GM23248 (cell line): ENCODE measurements at regions not wholly inside any gene's neighbourhood (a gene's known extent, or its start where the extent isn't known, plus 50 kb on each side); places are given as distances from the start of the nearest gene placed in this dataset.

ENCODE experiments used
- DNase-seq: peaks from one replicate; pipeline ENCODE4 v3.0.0-alpha.2; 2015
- H2AFZ ChIP-seq: fragments of 200-600 bp; sonication (generic); 2 replicates; pipeline ENCODE4 v1.6.1; 2016; ENCODE audit warnings: antibody characterized with exemption
- H3F3A ChIP-seq: fragments of 200-600 bp; sonication (generic); 2 replicates; pipeline ENCODE4 v1.6.1; 2016; ENCODE audit warnings: mild to moderate bottlenecking, antibody characterized with exemption, mixed run types; ENCODE audit not compliant: insufficient read depth
- H3K27ac ChIP-seq: fragments of 200-600 bp; sonication (generic); 2 replicates; pipeline ENCODE4 v1.5.1; 2016; ENCODE audit warnings: mild to moderate bottlenecking
- H3K27me3 ChIP-seq: fragments of 200-600 bp; sonication (generic); replicated peaks from 2 replicates; pipeline ENCODE4 v1.6.1; 2016; ENCODE audit warnings: mild to moderate bottlenecking; ENCODE audit not compliant: insufficient read depth
- H3K36me3 ChIP-seq: fragments of 200-600 bp; sonication (generic); 2 replicates; pipeline ENCODE4 v1.6.1; 2016; ENCODE audit warnings: low read depth, mild to moderate bottlenecking
- H3K4me1 ChIP-seq: fragments of 200-600 bp; sonication (generic); 2 replicates; pipeline ENCODE4 v1.6.1; 2016; ENCODE audit warnings: mild to moderate bottlenecking; ENCODE audit not compliant: insufficient read depth
- H3K4me2 ChIP-seq: fragments of 200-600 bp; sonication (generic); one replicate; pipeline ENCODE4 v1.6.1; 2016; ENCODE audit warnings: mild to moderate bottlenecking; ENCODE audit not compliant: unreplicated experiment
- H3K4me3 ChIP-seq: fragments of 200-600 bp; sonication (generic); 2 replicates; pipeline ENCODE4 v1.5.1; 2016; ENCODE audit warnings: mild to moderate bottlenecking
- H3K79me2 ChIP-seq: fragments of 200-600 bp; sonication (generic); 2 replicates; pipeline ENCODE4 v1.6.1; 2016; ENCODE audit warnings: mild to moderate bottlenecking; ENCODE audit not compliant: insufficient read depth
- H3K9ac ChIP-seq: fragments of 200-600 bp; sonication (generic); 2 replicates; pipeline ENCODE4 v1.6.1; 2016; ENCODE audit warnings: mild to moderate bottlenecking
- H3K9me2 ChIP-seq: fragments of 200-600 bp; sonication (generic); 2 replicates; pipeline ENCODE4 v1.6.1; 2016; ENCODE audit warnings: mixed run types, mild to moderate bottlenecking, moderate library complexity; ENCODE audit not compliant: insufficient read depth
- H3K9me3 ChIP-seq: fragments of 200-600 bp; sonication (generic); one replicate; pipeline ENCODE4 v1.6.1; 2017; ENCODE audit warnings: low read depth
- H4K20me1 ChIP-seq: fragments of 200-600 bp; sonication (generic); 2 replicates; pipeline ENCODE4 v1.6.0; 2016; ENCODE audit not compliant: insufficient read depth
- EZH2 ChIP-seq: fragments of 200-600 bp; sonication (generic); IDR thresholded peaks from 2 replicates; pipeline ENCODE4 v1.6.1; 2018; ENCODE audit warnings: antibody characterized with exemption, mild to moderate bottlenecking; ENCODE audit not compliant: insufficient read depth, poor library complexity, severe bottlenecking
- EZH2phosphoT487 ChIP-seq: fragments of 200-600 bp; sonication (generic); IDR thresholded peaks from 2 replicates; pipeline ENCODE4 v1.6.1; 2018; ENCODE audit warnings: antibody characterized with exemption, moderate library complexity, mild to moderate bottlenecking, low read depth; ENCODE audit not compliant: insufficient read depth
- WGBS, 2 experiments: methylation state at CpG; one replicate each; pipeline ENCODE4 v1.1.6; 2015 to 2017; ENCODE audit warnings: low lambda C conversion rate in 2 of 2, low coverage in 1 of 2; ENCODE audit errors: missing lambda C conversion rate in 2 of 2; 5-methylcytosine and 5-hydroxymethylcytosine counted together
- in situ Hi-C: fragments of 300-500 bp; cut with MboI; formaldehyde crosslinking; loops from 2 replicates; pipeline ENCODE4 v1.15.0; 2020

- no peak overlapping the region for H2AFZ ChIP-seq
- no peaks in the 10 kb centered on the region for H4K20me1 ChIP-seq
- H3K36me3 ChIP-seq = no peaks in the 10 kb centered on the region
- no peaks in the 10 kb centered on the region for H3K9me3 ChIP-seq
- no peak for DNase-seq
- 13 to 16% methylated on average over 4 of the region's 4 CpGs for WGBS, 2 experiments
- no peak overlapping the region for H3K4me2 ChIP-seq
- H3K79me2 ChIP-seq = no peaks in the 10 kb centered on the region
- H3K9ac ChIP-seq = no peak overlapping the region
- in situ Hi-C loops = no loop called here
- no peaks in the 10 kb centered on the region for H3K27me3 ChIP-seq
- H3K4me1 ChIP-seq = no peaks in the 10 kb centered on the region
- no peak overlapping the region for H3K27ac ChIP-seq
- TF ChIP-seq EZH2 = no peak
- no peak for TF ChIP-seq EZH2phosphoT487
- no peak overlapping the region for H3K4me3 ChIP-seq
- H3F3A ChIP-seq = no peaks in the 10 kb centered on the region
- peaks cover 3% of the 10 kb centered on the region; the same call in 1 of the 2 replicates for H3K9me2 ChIP-seq
These were observed 755.0 kb downstream of the DNAH5 start for GRCh38 chr5:13189532-13189931.

- no peaks in the 10 kb centered on the region for H3K27me3 ChIP-seq
- H3K4me2 ChIP-seq = no peak overlapping the region
- no peak for TF ChIP-seq EZH2phosphoT487
- TF ChIP-seq EZH2 = no peak
- no peaks in the 10 kb centered on the region for H4K20me1 ChIP-seq
- no peaks in the 10 kb centered on the region for H3F3A ChIP-seq
- in situ Hi-C loops = no loop called here
- peak; percentile 4 for DNase-seq
- no peaks in the 10 kb centered on the region for H3K79me2 ChIP-seq
- H2AFZ ChIP-seq = no peak overlapping the region
- H3K27ac ChIP-seq = no peak overlapping the region
- no peaks in the 10 kb centered on the region for H3K9me3 ChIP-seq
- peaks cover 3% of the 10 kb centered on the region; the same call in 1 of the 2 replicates for H3K9me2 ChIP-seq
- no peaks in the 10 kb centered on the region for H3K36me3 ChIP-seq
- no peaks in the 10 kb centered on the region for H3K4me1 ChIP-seq
- H3K4me3 ChIP-seq = no peak overlapping the region
- no peak overlapping the region for H3K9ac ChIP-seq
These were observed 756.1 kb downstream of the DNAH5 start for GRCh38 chr5:13188371-13188770.

- WGBS, 2 experiments = 14 to 15% methylated on average over 5 of the region's 5 CpGs
These were observed 757.3 kb downstream of the DNAH5 start for GRCh38 chr5:13187186-13187585.

GRCh38 chr5:13186177-13186576 is 758.3 kb downstream of the DNAH5 start:
- WGBS, 2 experiments = 5 to 10% methylated on average over 1 of the region's 1 CpG
- DNase-seq = no peak
- no peak overlapping the region for H3K27ac ChIP-seq
- H3K4me2 ChIP-seq = no peak overlapping the region
- H2AFZ ChIP-seq = no peak overlapping the region
- H3K4me3 ChIP-seq = no peak overlapping the region
- no peaks in the 10 kb centered on the region for H3K9me3 ChIP-seq
- in situ Hi-C loops = no loop called here
- no peaks in the 10 kb centered on the region for H3K4me1 ChIP-seq
- H3K36me3 ChIP-seq = no peaks in the 10 kb centered on the region
- H3K27me3 ChIP-seq = no peaks in the 10 kb centered on the region
- TF ChIP-seq EZH2phosphoT487 (no peak), EZH2 (no peak)
- H3K9ac ChIP-seq = no peak overlapping the region
- no peaks in the 10 kb centered on the region for H3F3A ChIP-seq
- peaks cover 3% of the 10 kb centered on the region; the same call in 1 of the 2 replicates for H3K9me2 ChIP-seq
- H4K20me1 ChIP-seq = no peaks in the 10 kb centered on the region
- H3K79me2 ChIP-seq = no peaks in the 10 kb centered on the region

More at GRCh38 chr5:13187186-13187585, 757.3 kb downstream of the DNAH5 start:
- no peaks in the 10 kb centered on the region for H3K27me3 ChIP-seq
- DNase-seq = no peak
- no peak overlapping the region for H3K4me3 ChIP-seq
- H3K9me3 ChIP-seq = no peaks in the 10 kb centered on the region
- H3K4me2 ChIP-seq = no peak overlapping the region
- H3K27ac ChIP-seq = no peak overlapping the region
- H3K9ac ChIP-seq = no peak overlapping the region
- no peaks in the 10 kb centered on the region for H3K4me1 ChIP-seq
- no peaks in the 10 kb centered on the region for H4K20me1 ChIP-seq
- TF ChIP-seq EZH2 (no peak), EZH2phosphoT487 (no peak)
- no peak overlapping the region for H2AFZ ChIP-seq
- no peaks in the 10 kb centered on the region for H3K79me2 ChIP-seq
- in situ Hi-C loops = no loop called here
- no peaks in the 10 kb centered on the region for H3K36me3 ChIP-seq
- no peaks in the 10 kb centered on the region for H3F3A ChIP-seq
- peaks cover 3% of the 10 kb centered on the region; the same call in 1 of the 2 replicates for H3K9me2 ChIP-seq
